ENCODE measurements at regions not wholly inside any gene's neighbourhood (a gene's known extent, or its start where the extent isn't known, plus 50 kb on each side); places are given as distances from the start of the nearest gene placed in this dataset.
"Not testable (repeated sequence)": the region's sequence is repeated elsewhere in the genome, so short reads cannot be mapped to it uniquely, and the experiment has no call there.

GRCh38 chr2:210861038-210861665, 304.8 kb downstream of the CPS1 start:
- DNase-seq (ENCODE audit: low read depth in 3 of 3): no peak

GRCh38 chr2:210862283-210863065, 306.1 kb downstream of the CPS1 start:
- DNase-seq (ENCODE audit: low read depth in 3 of 3): no peak

DNA sequence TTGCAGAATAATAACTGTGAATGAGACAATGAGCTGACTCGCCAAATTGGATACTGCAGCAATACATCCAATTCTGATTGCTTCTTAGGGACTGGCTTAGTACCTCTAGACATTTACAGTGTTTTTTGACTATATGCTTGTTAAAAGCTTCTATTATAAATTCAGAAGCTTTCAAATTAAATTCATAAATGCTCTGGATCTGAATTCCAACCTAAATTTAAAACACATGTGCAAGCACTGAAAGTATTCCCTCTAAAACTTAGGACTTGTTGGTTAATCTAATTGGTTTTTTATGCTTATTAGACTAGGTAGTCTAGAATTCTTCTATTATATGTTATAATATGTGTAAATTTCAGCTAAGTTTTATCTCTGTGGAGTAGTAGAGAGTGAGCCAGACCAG, 306.9 kb downstream of the CPS1 start:
- DNase-seq (ENCODE audit: low read depth in 3 of 3): no peak

GRCh38 chr2:210871566-210871965, 315.2 kb downstream of the CPS1 start:
- not testable (repeated sequence) for DNase-seq (ENCODE audit: low read depth in 3 of 3)

GRCh38 chr2:210873631-210874030, 317.2 kb downstream of the CPS1 start:
- no peak for DNase-seq (ENCODE audit: low read depth in 3 of 3)

DNA sequence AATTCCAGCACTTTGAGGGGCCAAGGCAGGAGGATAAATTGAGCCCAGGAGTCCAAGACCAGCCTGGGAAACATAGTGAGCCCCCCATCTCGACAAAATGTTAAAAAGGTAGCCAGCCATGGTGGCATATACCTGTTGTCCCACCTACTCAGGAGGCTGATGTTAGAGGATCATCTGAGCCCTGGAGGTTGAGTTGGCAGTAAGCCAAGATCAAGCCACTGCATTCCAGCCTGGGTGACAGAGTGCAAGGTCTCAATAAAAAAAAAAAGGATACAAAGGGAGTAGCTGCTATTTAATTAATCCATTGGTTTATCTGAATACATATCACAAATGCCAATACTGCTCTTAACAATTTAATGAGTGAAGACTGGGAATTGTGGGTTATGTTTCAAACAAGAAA, 327.8 kb downstream of the CPS1 start:
- DNase-seq (ENCODE audit: low read depth in 3 of 3): no peak

DNA sequence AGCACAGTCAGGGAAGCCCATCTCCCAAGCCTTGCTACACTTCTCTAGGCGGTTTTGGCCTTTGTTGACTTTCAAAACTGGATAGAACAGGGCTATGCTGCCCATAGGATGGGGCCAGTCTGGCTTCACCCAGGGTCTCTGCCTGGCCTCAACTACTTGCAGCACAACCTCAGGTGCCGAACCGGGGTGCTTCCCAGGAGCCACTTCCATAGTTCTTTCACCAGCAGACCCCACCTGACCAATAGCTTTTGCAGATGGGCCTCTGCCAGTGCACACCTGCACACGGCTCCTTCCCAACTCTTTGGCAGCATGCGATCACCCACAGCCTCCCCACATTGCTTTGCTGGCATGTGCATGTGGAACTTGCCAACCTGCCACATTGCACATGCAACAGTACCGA, 331.6 kb downstream of the CPS1 start:
- no peak for DNase-seq (ENCODE audit: low read depth in 3 of 3)

DNA sequence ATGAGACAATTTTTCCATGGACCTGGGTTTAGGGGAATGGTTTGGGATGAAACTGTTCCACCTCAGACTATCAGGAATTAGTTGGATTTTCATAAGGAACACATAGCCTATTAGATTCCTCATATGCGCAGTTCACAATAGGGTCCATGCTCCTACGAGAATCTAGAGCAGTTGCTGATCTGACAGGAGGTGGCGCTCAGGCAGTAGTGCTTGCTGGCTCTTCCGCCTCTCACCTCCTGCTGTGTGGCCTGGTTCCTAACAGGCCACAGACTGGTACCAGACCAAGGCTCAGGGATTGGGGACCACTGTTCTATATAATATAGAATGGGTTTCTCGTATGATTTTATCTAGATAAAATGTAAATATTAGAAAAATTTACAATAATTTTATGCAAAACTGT, 338.7 kb downstream of the CPS1 start:
- no peak for DNase-seq (ENCODE audit: low read depth in 3 of 3)

DNA sequence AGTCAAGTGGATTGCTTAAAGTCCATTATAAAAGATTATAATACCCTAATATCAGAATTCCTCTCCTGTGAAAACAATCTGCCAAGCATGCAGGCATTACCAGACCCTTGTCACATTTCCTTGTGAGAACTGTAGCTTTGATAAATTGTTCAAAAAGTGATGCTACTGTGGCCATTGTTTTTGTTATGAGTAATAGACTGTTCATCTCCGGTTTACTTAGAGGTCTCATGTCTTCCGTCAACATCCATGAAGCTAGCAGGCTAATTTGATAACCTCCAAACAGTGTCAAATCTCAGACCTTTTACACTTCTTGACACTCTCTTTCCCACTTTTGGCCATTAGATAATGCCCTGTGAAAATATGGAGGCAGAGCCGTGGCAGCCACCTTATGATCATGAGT, 342.7 kb downstream of the CPS1 start:
- DNase-seq (ENCODE audit: low read depth in 3 of 3): no peak

- DNase-seq (ENCODE audit: low read depth in 3 of 3): no peak
These were observed 344.9 kb downstream of the CPS1 start for GRCh38 chr2:210901326-210901725.

- DNase-seq (ENCODE audit: low read depth in 3 of 3): no peak
These were observed 356.4 kb downstream of the CPS1 start for GRCh38 chr2:210912779-210913178.

DNA sequence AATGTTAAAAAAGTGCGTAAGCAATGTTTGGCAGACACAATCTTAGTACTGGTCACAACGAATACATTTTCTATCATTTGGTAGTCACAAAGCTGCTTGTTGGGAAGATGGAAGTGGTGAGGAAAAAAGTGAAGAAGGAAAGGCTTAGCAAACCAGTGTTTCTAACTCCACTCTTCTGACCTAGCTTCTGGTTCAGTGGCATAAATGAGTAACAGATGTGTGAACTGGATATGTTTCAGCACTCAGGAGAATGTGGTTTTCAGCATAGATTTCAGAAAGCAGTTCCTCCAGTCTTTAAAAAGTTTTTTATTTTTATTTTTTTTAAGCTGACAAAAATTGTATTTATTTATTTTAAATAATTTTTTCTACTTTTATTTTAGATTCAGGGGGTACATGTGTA, 357.1 kb downstream of the CPS1 start:
- DNase-seq (ENCODE audit: low read depth in 3 of 3): no peak

GRCh38 chr2:210915912-210916311, 359.5 kb downstream of the CPS1 start:
- DNase-seq (ENCODE audit: low read depth in 3 of 3): no peak

- no peak for DNase-seq (ENCODE audit: low read depth in 3 of 3)
These were observed 361.1 kb downstream of the CPS1 start for GRCh38 chr2:210917465-210917864.

DNA sequence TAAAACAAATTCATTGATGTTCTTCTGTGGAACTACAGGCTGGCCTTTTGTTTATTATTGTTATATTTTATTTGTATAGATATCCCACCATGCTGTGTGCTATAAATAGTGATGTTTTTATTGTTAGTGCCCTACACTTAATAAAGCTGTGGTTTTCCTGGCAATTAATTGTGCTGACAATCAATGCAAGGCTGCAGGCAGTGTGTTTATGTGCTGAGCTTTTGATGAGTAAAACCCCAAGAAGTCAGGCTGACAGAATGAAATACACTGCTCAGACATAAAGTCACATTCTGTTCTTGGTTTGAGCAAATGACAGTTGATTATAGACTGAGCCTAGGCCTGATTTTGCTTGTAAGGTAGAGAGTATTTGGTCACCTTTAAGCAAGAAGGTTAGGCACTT, 362.7 kb downstream of the CPS1 start:
- no peak for DNase-seq (ENCODE audit: low read depth in 3 of 3)

GRCh38 chr2:210922419-210922818, 366.0 kb downstream of the CPS1 start:
- no peak for DNase-seq (ENCODE audit: low read depth in 3 of 3)

- DNase-seq (ENCODE audit: low read depth in 3 of 3): no peak
These were observed 372.3 kb downstream of the CPS1 start for GRCh38 chr2:210928714-210929113.

- DNase-seq (ENCODE audit: low read depth in 3 of 3): no peak
These were observed 381.8 kb downstream of the CPS1 start for GRCh38 chr2:210938228-210938627.

DNA sequence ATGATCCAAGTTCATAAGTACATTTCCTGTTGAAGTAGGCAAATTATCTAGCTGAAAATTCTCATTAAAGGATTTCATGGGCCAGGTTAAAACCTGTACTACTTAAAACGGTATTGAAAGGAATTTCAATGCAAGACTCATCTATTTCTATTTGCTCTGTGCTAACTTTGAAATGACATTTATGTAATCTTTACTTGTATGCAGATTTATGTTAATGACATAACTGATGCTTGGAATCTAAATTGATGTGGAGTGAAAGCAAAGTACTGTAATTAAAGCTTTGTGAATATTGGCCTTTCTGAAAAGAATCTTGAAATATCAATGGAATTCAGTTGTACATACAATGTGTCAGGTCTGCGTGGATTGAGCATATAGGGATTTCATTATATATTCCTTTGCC, 390.0 kb downstream of the CPS1 start:
- DNase-seq (ENCODE audit: low read depth in 3 of 3): no peak

- not testable (repeated sequence) for DNase-seq (ENCODE audit: low read depth in 3 of 3)
These were observed 394.1 kb downstream of the CPS1 start for GRCh38 chr2:210950434-210951060.

DNA sequence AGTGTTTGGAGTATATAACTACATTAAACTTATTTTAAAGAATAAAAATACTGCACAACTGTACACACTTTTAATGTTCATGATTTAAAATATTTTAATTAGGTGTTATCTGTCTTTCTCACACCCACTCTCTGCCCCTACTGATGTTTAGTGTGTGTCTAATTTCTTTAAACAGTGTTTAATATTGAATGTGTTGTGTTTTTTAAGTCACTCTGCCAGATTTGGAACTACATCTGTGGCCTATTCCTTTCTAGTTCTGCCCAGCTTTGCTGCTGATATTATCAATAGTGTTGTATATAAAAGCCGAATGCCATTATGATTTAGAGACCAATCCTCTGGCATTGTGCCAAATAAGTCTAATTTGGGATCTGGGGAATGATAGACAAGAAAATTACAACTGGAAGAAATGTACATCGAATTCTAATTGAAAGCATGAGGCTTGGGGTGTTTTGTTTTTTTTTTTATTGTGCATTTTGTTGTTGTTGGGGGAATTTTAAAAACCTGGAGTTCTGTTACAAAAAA, 398.0 kb downstream of the CPS1 start:
- no peak for DNase-seq (ENCODE audit: low read depth in 3 of 3)

DNA sequence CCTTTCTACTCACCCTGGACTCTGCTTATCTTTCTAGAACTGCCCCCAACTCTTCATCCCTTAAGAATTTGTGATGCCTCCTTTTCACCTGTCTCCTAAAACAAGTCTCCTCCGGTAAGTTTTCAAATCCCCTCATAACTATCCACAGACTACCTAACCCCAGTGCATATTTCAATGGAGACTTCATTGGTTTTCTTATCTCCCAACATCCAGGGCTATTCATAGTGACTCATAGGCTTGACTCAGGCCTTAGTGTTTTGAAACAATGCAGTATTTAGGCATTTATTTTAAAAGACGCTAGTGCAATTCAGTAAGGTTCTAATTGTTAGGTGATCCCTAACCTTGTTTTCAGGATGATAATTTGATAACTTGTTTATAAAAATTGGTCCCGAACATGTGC, 399.2 kb downstream of the CPS1 start:
- no peak for DNase-seq (ENCODE audit: low read depth in 3 of 3)

GRCh38 chr2:210956101-210956500, 399.7 kb downstream of the CPS1 start:
- no peak for DNase-seq (ENCODE audit: low read depth in 3 of 3)
